H9 (cell line): ENCODE measurements at regions not wholly inside any gene's neighbourhood (a gene's known extent, or its start where the extent isn't known, plus 50 kb on each side); places are given as distances from the start of the nearest gene placed in this dataset.

Source experiments
- DNase-seq: peaks from one replicate; pipeline ENCODE4 v3.0.0-alpha.2; 2017
- H2AFZ ChIP-seq: one replicate; pipeline ENCODE4 v1.6.1; 2013; ENCODE audit warnings: mild to moderate bottlenecking, low read length, control low read depth, moderate library complexity
- H2AK5ac ChIP-seq: 2 replicates; pipeline ENCODE4 v1.6.1; 2013; ENCODE audit warnings: low read length, control low read depth, mixed read lengths; ENCODE audit not compliant: insufficient read length
- H2BK120ac ChIP-seq: one replicate; pipeline ENCODE4 v1.6.1; 2013; ENCODE audit warnings: low read depth, mild to moderate bottlenecking, low read length, control low read depth, inconsistent platforms; ENCODE audit not compliant: poor library complexity, severe bottlenecking
- H2BK12ac ChIP-seq: 2 replicates; pipeline ENCODE4 v1.6.1; 2013; ENCODE audit warnings: low read length, control low read depth, mixed read lengths, low read depth; ENCODE audit not compliant: insufficient read length
- H2BK15ac ChIP-seq: 2 replicates; pipeline ENCODE4 v1.6.1; 2013; ENCODE audit warnings: low read depth, low read length, control low read depth
- H2BK20ac ChIP-seq: one replicate; pipeline ENCODE4 v1.6.1; 2013; ENCODE audit warnings: low read depth, mild to moderate bottlenecking, low read length, control low read depth, inconsistent platforms; ENCODE audit not compliant: poor library complexity, severe bottlenecking
- H2BK5ac ChIP-seq: 2 replicates; pipeline ENCODE4 v1.6.1; 2013; ENCODE audit warnings: low read length, control low read depth, mixed read lengths; ENCODE audit not compliant: insufficient read length
- H3K14ac ChIP-seq: 2 replicates; pipeline ENCODE4 v1.6.1; 2013; ENCODE audit warnings: low read length, control low read depth; ENCODE audit not compliant: insufficient read depth
- H3K18ac ChIP-seq: 2 replicates; pipeline ENCODE4 v1.6.1; 2013; ENCODE audit warnings: low read depth, mild to moderate bottlenecking, mixed read lengths, low read length, control low read depth; ENCODE audit not compliant: insufficient read length
- H3K23ac ChIP-seq: 2 replicates; pipeline ENCODE4 v1.6.1; 2013; ENCODE audit warnings: low read length, control low read depth, mixed read lengths, low read depth; ENCODE audit not compliant: insufficient read length
- H3K23me2 ChIP-seq: 2 replicates; pipeline ENCODE4 v1.6.1; 2013; ENCODE audit warnings: low read depth, mild to moderate bottlenecking, mixed read lengths, low read length, control low read depth; ENCODE audit not compliant: insufficient read length, poor library complexity, severe bottlenecking
- H3K27ac ChIP-seq: 2 replicates; pipeline ENCODE4 v1.5.1; 2013; ENCODE audit warnings: low read length, control low read depth, mixed read lengths, low read depth; ENCODE audit not compliant: insufficient read length
- H3K27me3 ChIP-seq: 2 replicates; pipeline ENCODE4 v1.6.1; 2013; ENCODE audit warnings: low read length, control low read depth, inconsistent platforms; ENCODE audit not compliant: insufficient read depth
- H3K4ac ChIP-seq: 2 replicates; pipeline ENCODE4 v1.6.1; 2013; ENCODE audit warnings: low read depth, mild to moderate bottlenecking, control low read depth, inconsistent platforms, low read length, moderate library complexity
- H3K4me1 ChIP-seq: 2 replicates; pipeline ENCODE4 v1.6.1; 2013; ENCODE audit warnings: low read length, control low read depth, inconsistent platforms; ENCODE audit not compliant: insufficient read depth
- H3K4me2 ChIP-seq: 2 replicates; pipeline ENCODE4 v1.6.1; 2013; ENCODE audit warnings: low read length, control low read depth, mixed read lengths; ENCODE audit not compliant: insufficient read length, insufficient read depth
- H3K56ac ChIP-seq: 2 replicates; pipeline ENCODE4 v1.6.1; 2013; ENCODE audit warnings: low read depth, mild to moderate bottlenecking, mixed read lengths, low read length, control low read depth; ENCODE audit not compliant: insufficient read length
- H3K79me1 ChIP-seq: 2 replicates; pipeline ENCODE4 v1.6.1; 2013; ENCODE audit warnings: low read depth, mild to moderate bottlenecking, moderate library complexity, low read length, control low read depth, inconsistent platforms; ENCODE audit not compliant: insufficient read depth, poor library complexity, severe bottlenecking
- H3K79me2 ChIP-seq: 2 replicates; pipeline ENCODE4 v1.6.1; 2013; ENCODE audit warnings: low read length, control low read depth, inconsistent platforms; ENCODE audit not compliant: insufficient read depth
- H3K9ac ChIP-seq: 2 replicates; pipeline ENCODE4 v1.6.1; 2013; ENCODE audit warnings: low read length, control low read depth, mixed read lengths; ENCODE audit not compliant: insufficient read length; ENCODE audit errors: extremely low read depth
- H3K9me3 ChIP-seq: one replicate; pipeline ENCODE4 v1.6.1; 2013; ENCODE audit warnings: low read depth, low read length, inconsistent platforms; ENCODE audit not compliant: control insufficient read depth
- H3T11ph ChIP-seq: one replicate; pipeline ENCODE4 v1.6.1; 2013; ENCODE audit warnings: mild to moderate bottlenecking, low read length, control low read depth, inconsistent platforms
- H4K20me1 ChIP-seq: one replicate; pipeline ENCODE4 v1.6.1; 2013; ENCODE audit not compliant: control insufficient read depth, insufficient read length, insufficient read depth
- H4K5ac ChIP-seq: 2 replicates; pipeline ENCODE4 v1.6.1; 2013; ENCODE audit warnings: low read depth, mild to moderate bottlenecking, mixed read lengths, low read length, control low read depth; ENCODE audit not compliant: insufficient read length
- H4K8ac ChIP-seq: replicated peaks from 2 replicates; pipeline ENCODE4 v1.6.1; 2013; ENCODE audit warnings: low read length, control low read depth, mixed read lengths, low read depth; ENCODE audit not compliant: insufficient read length
- H4K91ac ChIP-seq: 2 replicates; pipeline ENCODE4 v1.6.1; 2013; ENCODE audit warnings: low read depth, mild to moderate bottlenecking, moderate library complexity, mixed read lengths, low read length, control low read depth; ENCODE audit not compliant: insufficient read length
- H3K27ac Mint-ChIP-seq, 3 experiments: 2 replicates in 2 of 3; 3 replicates in 1 of 3; pipeline ENCODE4 v1.8.0; 2020 to 2021; ENCODE audit warnings: mixed read lengths in 3 of 3, mild to moderate bottlenecking in 1 of 3, moderate library complexity in 1 of 3
- H3K27me3 Mint-ChIP-seq: 2 replicates; pipeline ENCODE4 v1.8.0; 2021; ENCODE audit warnings: low read depth, mild to moderate bottlenecking, moderate library complexity, mixed read lengths
- H3K36me3 Mint-ChIP-seq, 3 experiments: 2 replicates in 2 of 3; 3 replicates in 1 of 3; pipeline ENCODE4 v1.8.0; 2020 to 2021; ENCODE audit warnings: low read depth in 3 of 3, mixed read lengths in 3 of 3; ENCODE audit not compliant: insufficient read depth in 1 of 3
- H3K4me1 Mint-ChIP-seq, 2 experiments: 2 replicates each; pipeline ENCODE4 v1.8.0; 2020; ENCODE audit warnings: mixed read lengths in 2 of 2
- H3K4me3 Mint-ChIP-seq, 2 experiments: 2 replicates in 1 of 2; 3 replicates in 1 of 2; pipeline ENCODE4 v1.8.0; 2020 to 2021; ENCODE audit warnings: mild to moderate bottlenecking in 2 of 2, mixed read lengths in 2 of 2, moderate library complexity in 1 of 2
- H3K9me3 Mint-ChIP-seq, 2 experiments: 2 replicates in 1 of 2; 3 replicates in 1 of 2; pipeline ENCODE4 v1.8.0; 2020; ENCODE audit warnings: mild to moderate bottlenecking in 2 of 2, mixed read lengths in 2 of 2, moderate library complexity in 1 of 2
- WGBS: extraction: QIAGEN DNeasy Blood & Tissue Kit; methylation state at CpG from one replicate; pipeline ENCODE4 v1.1.7; 2013; ENCODE audit warnings: missing lambda C conversion rate, low lambda C conversion rate, mixed read lengths; ENCODE audit not compliant: insufficient read length; ENCODE audit errors: extremely low coverage; 5-methylcytosine and 5-hydroxymethylcytosine counted together
- TF ChIP-seq, protein P1 (sequence below): fragments of 200-600 bp; sonication (generic); conservative IDR thresholded peaks from 3 replicates; pipeline ENCODE4 v1.8.0; 2021; ENCODE audit warnings: antibody characterized with exemption, mild to moderate bottlenecking

DNA sequence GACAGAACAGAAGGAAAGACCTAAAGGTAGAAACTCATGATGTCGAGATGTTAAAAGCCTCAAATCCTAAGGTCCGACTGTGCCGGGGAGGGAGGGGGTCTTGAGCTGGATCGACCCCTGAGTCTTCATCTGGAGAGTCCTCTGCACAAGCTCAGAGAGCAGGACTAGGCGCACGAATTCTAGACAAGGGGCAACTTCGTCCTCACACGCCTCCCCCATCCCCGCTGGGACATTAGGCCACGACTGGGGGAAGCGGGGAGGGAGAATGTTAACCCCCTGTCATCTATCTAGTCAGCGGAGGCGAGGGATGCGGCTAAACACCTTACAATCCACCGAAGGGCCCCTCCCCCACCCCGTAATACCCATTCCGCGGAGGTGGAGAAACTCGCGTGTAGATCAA, 94.7 kb downstream of the PRKAB2 start:
- no CpG with 5 or more reads among the region's 20 CpGs for WGBS
- Histone ChIP-seq H3K27me3 (peaks cover 73% of the 10 kb centered on the region), H3K4ac (no peak overlapping the region), H4K91ac (no peak overlapping the region), H3K4me2 (peak overlapping the region; percentile 63), H3K23me2 (peaks cover 20% of the 10 kb centered on the region), H3K4me1 (no peaks in the 10 kb centered on the region), H3K23ac (no peak overlapping the region), H3T11ph (no peak overlapping the region), H3K79me1 (no peaks in the 10 kb centered on the region), H3K56ac (no peak overlapping the region), H2BK20ac (no peak overlapping the region), H3K9me3 (no peaks in the 10 kb centered on the region), H2BK12ac (no peak overlapping the region), H2BK5ac (no peak overlapping the region), H3K18ac (no peak overlapping the region), H2BK120ac (no peak overlapping the region), H4K5ac (no peak overlapping the region), H3K27ac (no peak overlapping the region), H2AFZ (no peak overlapping the region), H3K79me2 (no peaks in the 10 kb centered on the region), H2AK5ac (no peak overlapping the region), H3K9ac (no peak overlapping the region), H4K8ac (no peak overlapping the region), H4K20me1 (peaks cover 4% of the 10 kb centered on the region), H3K14ac (no peak overlapping the region), H2BK15ac (no peak overlapping the region)
- H3K27me3 Mint-ChIP-seq = peaks cover 99% of the 10 kb centered on the region
- H3K9me3 Mint-ChIP-seq = peaks cover 0 to 6% of the 10 kb centered on the region in 2 experiments; a peak in 1 of 5 replicates
- peaks cover 22 to 31% of the 10 kb centered on the region in 2 experiments for H3K4me1 Mint-ChIP-seq
- H3K27ac Mint-ChIP-seq = no peak overlapping the region
- 0 out of 5 replicates have a peak overlapping the region, but pooled peaks of 1 of the 2 experiments have one; percentile 77 for H3K4me3 Mint-ChIP-seq
- no peak for DNase-seq
- peaks cover 0 to 2% (median 0%) of the 10 kb centered on the region in 3 experiments; a peak in 1 of 7 replicates for H3K36me3 Mint-ChIP-seq
- TF ChIP-seq, protein P1, sequence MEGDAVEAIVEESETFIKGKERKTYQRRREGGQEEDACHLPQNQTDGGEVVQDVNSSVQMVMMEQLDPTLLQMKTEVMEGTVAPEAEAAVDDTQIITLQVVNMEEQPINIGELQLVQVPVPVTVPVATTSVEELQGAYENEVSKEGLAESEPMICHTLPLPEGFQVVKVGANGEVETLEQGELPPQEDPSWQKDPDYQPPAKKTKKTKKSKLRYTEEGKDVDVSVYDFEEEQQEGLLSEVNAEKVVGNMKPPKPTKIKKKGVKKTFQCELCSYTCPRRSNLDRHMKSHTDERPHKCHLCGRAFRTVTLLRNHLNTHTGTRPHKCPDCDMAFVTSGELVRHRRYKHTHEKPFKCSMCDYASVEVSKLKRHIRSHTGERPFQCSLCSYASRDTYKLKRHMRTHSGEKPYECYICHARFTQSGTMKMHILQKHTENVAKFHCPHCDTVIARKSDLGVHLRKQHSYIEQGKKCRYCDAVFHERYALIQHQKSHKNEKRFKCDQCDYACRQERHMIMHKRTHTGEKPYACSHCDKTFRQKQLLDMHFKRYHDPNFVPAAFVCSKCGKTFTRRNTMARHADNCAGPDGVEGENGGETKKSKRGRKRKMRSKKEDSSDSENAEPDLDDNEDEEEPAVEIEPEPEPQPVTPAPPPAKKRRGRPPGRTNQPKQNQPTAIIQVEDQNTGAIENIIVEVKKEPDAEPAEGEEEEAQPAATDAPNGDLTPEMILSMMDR = no peak
